ENCODE measurements at regions not wholly inside any gene's neighbourhood (a gene's known extent, or its start where the extent isn't known, plus 50 kb on each side); places are given as distances from the start of the nearest gene placed in this dataset.

DNA sequence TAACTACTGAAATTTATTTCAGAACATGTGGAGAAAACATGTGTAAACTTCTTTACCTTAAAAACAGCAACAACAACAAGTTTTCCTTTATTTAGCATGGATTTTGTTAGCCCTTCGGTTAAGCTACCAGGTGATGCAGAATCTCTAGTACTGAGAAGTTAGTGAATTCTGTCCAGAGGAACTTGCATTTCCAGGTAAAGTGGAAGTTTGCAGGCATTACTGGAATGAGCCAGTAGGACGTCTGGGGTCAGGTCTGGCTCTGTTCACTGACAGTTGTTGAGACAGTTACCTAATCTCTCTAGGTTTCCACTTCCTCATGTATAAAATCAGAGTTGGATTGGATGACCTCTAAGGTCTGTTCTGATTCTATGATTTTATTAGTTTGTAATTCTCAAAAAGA lies 244.3 kb downstream of the OLFM4 start:
- TF ChIP-seq GABPA (IDR thresholded peaks at IDR 0.05; ENCODE audit: borderline replicate concordance, insufficient read depth, low read length) (no peak), CEBPB (IDR thresholded peaks at IDR 0.05; ENCODE audit: low read depth, low read length) (no peak), JUND (IDR thresholded peaks at IDR 0.05; ENCODE audit: low read length) (no peak), EZH2 (IDR thresholded peaks at IDR 0.05; ENCODE audit: low read depth, low read length, severe bottlenecking) (no peak), CTCF (IDR thresholded peaks at IDR 0.05; ENCODE audit: control extremely low read depth in 1 of 3, insufficient read depth in 1 of 3, low read depth in 1 of 3, low read length in 3 of 3) (peak in 1 of 3 experiments; percentile 20; a peak in 1 of 4 replicates), EGR1 (IDR thresholded peaks at IDR 0.05; ENCODE audit: borderline replicate concordance, low read depth, low read length) (no peak), POLR2A (IDR thresholded peaks at IDR 0.05; ENCODE audit: control extremely low read depth in 1 of 2, low read depth in 2 of 2, low read length in 2 of 2) (no peak), SIN3A (conservative IDR thresholded peaks at IDR 0.05 in 1 of 2, IDR thresholded peaks at IDR 0.05 in 1 of 2; ENCODE audit: low read depth in 1 of 2, low read length in 2 of 2) (no peak), CREB1 (IDR thresholded peaks at IDR 0.05) (no peak)
- TF ChIP-seq, protein P1, sequence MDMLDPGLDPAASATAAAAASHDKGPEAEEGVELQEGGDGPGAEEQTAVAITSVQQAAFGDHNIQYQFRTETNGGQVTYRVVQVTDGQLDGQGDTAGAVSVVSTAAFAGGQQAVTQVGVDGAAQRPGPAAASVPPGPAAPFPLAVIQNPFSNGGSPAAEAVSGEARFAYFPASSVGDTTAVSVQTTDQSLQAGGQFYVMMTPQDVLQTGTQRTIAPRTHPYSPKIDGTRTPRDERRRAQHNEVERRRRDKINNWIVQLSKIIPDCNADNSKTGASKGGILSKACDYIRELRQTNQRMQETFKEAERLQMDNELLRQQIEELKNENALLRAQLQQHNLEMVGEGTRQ (IDR thresholded peaks at IDR 0.05; ENCODE audit: low read length): no peak
